Right lobe of liver (tissue), 6 donors: ENCODE measurements at regions not wholly inside any gene's neighbourhood (a gene's known extent, or its start where the extent isn't known, plus 50 kb on each side); places are given as distances from the start of the nearest gene placed in this dataset.
A peak's percentile ranks its signal among the peaks of the same experiment; 100 is the strongest.

Source experiments
- ATAC-seq, 4 donors: fragments of 200-7000 bp; cut with Tn5 transposase; one replicate each; pipeline ENCODE4 v1.9.1; 2020; ENCODE audit warnings: mild to moderate bottlenecking in 4 of 4, moderate library complexity in 4 of 4
- DNase-seq, 3 donors: peaks; one replicate each; pipeline ENCODE4 v3.0.0-alpha.2; 2020
- H3K27ac ChIP-seq, 3 donors: fragments of 200-600 bp; one replicate each; pipeline ENCODE4 v1.8.0; 2022
- H3K27me3 ChIP-seq, 2 donors: fragments of 200-600 bp; one replicate each; pipeline ENCODE4 v1.8.0; 2022
- H3K36me3 ChIP-seq, 4 donors: fragments of 200-600 bp; sonication (generic) in 1 of 4; one replicate each; pipeline versions ENCODE4 v1.5.1 to v1.8.0; 2017 to 2022; ENCODE audit warnings: control low read depth in 1 of 4
- H3K4me1 ChIP-seq, 4 donors: fragments of 200-600 bp; sonication (generic) in 1 of 4; one replicate each; pipeline versions ENCODE4 v1.5.1 to v1.8.0; 2017 to 2022; ENCODE audit warnings: control low read depth in 1 of 4
- H3K4me3 ChIP-seq, 3 donors: fragments of 200-600 bp; one replicate each; pipeline ENCODE4 v1.8.0; 2022
- H3K9me3 ChIP-seq, 4 donors: fragments of 200-600 bp; sonication (generic) in 1 of 4; one replicate each; pipeline versions ENCODE4 v1.5.1 to v1.8.0; 2017 to 2022; ENCODE audit warnings: control low read depth in 1 of 4
- CTCF ChIP-seq, 4 donors: fragments of 200-600 bp in 3 of 4; fragments of 450-650 bp in 1 of 4; IDR thresholded peaks; one replicate each; pipeline versions ENCODE4 v1.5.1 to v1.8.0; 2016 to 2022; ENCODE audit warnings: antibody characterized with exemption in 4 of 4, mild to moderate bottlenecking in 2 of 4
- POLR2A ChIP-seq: fragments of 450-650 bp; IDR thresholded peaks from one replicate; pipeline ENCODE4 v1.6.1; 2017; ENCODE audit warnings: antibody characterized with exemption, mild to moderate bottlenecking
- WGBS: methylation state at CpG from one replicate; pipeline ENCODE4 v1.1.6; 2018; ENCODE audit warnings: low coverage, low lambda C conversion rate; ENCODE audit not compliant: insufficient coverage; ENCODE audit errors: missing lambda C conversion rate; 5-methylcytosine and 5-hydroxymethylcytosine counted together
- intact Hi-C, 2 donors: fragments of 100-400 bp; cut with DNase I; formaldehyde crosslinking; loops; one replicate each; pipeline versions ENCODE4 v1.11.2 to v1.14.1; 2022
- donor health status: DM: no; HTN: yes; CAD: no.
- donor health status: DM: no; HTN: no; CAD: no.
- donor health status: DM: no; HTN: no; CAD: no.
- donor health status: DM: no; HTN: yes; CAD: no.
- donor health status: DM: no; HTN: yes; CAD: no.

- no peak overlapping the region for H3K4me3 ChIP-seq
- no peaks in the 10 kb centered on the region for H3K27me3 ChIP-seq
- WGBS: 60% methylated on average over 9 of the region's 11 CpGs
- TF ChIP-seq POLR2A (no peak), CTCF (IDR thresholded peaks at IDR 0.05) (no peak)
- no peaks in the 10 kb centered on the region for H3K9me3 ChIP-seq
- peak overlapping the region; percentile 30 to 100 (median 57) for H3K27ac ChIP-seq
- DNase-seq (peak in 2 of 3 donors; percentile 31 to 47), ATAC-seq (no peak)
- no peaks in the 10 kb centered on the region for H3K36me3 ChIP-seq
- intact Hi-C loops: no loop called here
- peaks cover 0 to 84% (median 21%) of the 10 kb centered on the region in 4 donors for H3K4me1 ChIP-seq
Measured at GRCh38 chr9:134223091-134223490, 58.7 kb upstream of the RNU6ATAC start.

GRCh38 chr9:134223591-134224122 lies 59.3 kb upstream of the RNU6ATAC start:
- ATAC-seq (no peak), DNase-seq (peak; percentile 49 to 78 (median 74))
- WGBS: 71% methylated on average over 13 of the region's 15 CpGs
- TF ChIP-seq POLR2A: no peak
- no peak overlapping the region for H3K4me3 ChIP-seq
- H3K36me3 ChIP-seq: no peaks in the 10 kb centered on the region
- H3K27me3 ChIP-seq: no peaks in the 10 kb centered on the region
- no peaks in the 10 kb centered on the region for H3K9me3 ChIP-seq
- peaks cover 0 to 81% (median 19%) of the 10 kb centered on the region in 4 donors for H3K4me1 ChIP-seq
- H3K27ac ChIP-seq: peak overlapping the region; percentile 30 to 100 (median 57)
- intact Hi-C loops: no loop called here

- intact Hi-C loops: no loop called here
- TF ChIP-seq POLR2A: no peak
- no peak for TF ChIP-seq CTCF (IDR thresholded peaks at IDR 0.05)
- Histone ChIP-seq H3K27ac (peak overlapping the region; percentile 12 to 100 (median 57)), H3K4me1 (peaks cover 0 to 86% (median 19%) of the 10 kb centered on the region in 4 donors), H3K27me3 (no peaks in the 10 kb centered on the region), H3K9me3 (no peaks in the 10 kb centered on the region), H3K36me3 (no peaks in the 10 kb centered on the region), H3K4me3 (no peak overlapping the region)
- no peak for DNase-seq
- WGBS: 45% methylated on average over 9 of the region's 9 CpGs
- ATAC-seq: no peak
Measured at GRCh38 chr9:134224127-134224526, 59.8 kb upstream of the RNU6ATAC start.

GRCh38 chr9:134224567-134225093 lies 60.3 kb upstream of the RNU6ATAC start:
- Histone ChIP-seq H3K4me1 (peaks cover 0 to 88% (median 19%) of the 10 kb centered on the region in 4 donors), H3K36me3 (no peaks in the 10 kb centered on the region), H3K27ac (peak overlapping the region; percentile 12 to 100 (median 57)), H3K9me3 (no peaks in the 10 kb centered on the region), H3K4me3 (no peak overlapping the region), H3K27me3 (no peaks in the 10 kb centered on the region)
- DNase-seq (peak; percentile 19 to 51 (median 40)), ATAC-seq (no peak)
- WGBS: no CpG with 5 or more reads among the region's 9 CpGs
- intact Hi-C loops: no loop called here
- TF ChIP-seq POLR2A (no peak), CTCF (IDR thresholded peaks at IDR 0.05) (no peak)

- Histone ChIP-seq H3K4me3 (no peak overlapping the region), H3K9me3 (no peaks in the 10 kb centered on the region), H3K27me3 (no peaks in the 10 kb centered on the region), H3K36me3 (no peaks in the 10 kb centered on the region), H3K4me1 (peaks cover 0 to 89% (median 20%) of the 10 kb centered on the region in 4 donors), H3K27ac (peak overlapping the region; percentile 6 to 100 (median 51))
- ATAC-seq (no peak), DNase-seq (peak in 2 of 3 donors; percentile 11 to 41)
- intact Hi-C loops: no loop called here
- WGBS: no CpG with 5 or more reads among the region's 8 CpGs
- TF ChIP-seq CTCF (IDR thresholded peaks at IDR 0.05) (no peak), POLR2A (no peak)
Measured at GRCh38 chr9:134225186-134225585, 60.8 kb upstream of the RNU6ATAC start.
